Neural cell (in vitro differentiated cells): ENCODE measurements at regions not wholly inside any gene's neighbourhood (a gene's known extent, or its start where the extent isn't known, plus 50 kb on each side); places are given as distances from the start of the nearest gene placed in this dataset.

Experiments used
- H2AFZ ChIP-seq: fragments of 200-600, 300-800 bp; sonication (generic), shearing (Covaris generic); 2 replicates; pipeline ENCODE4 v1.6.0; 2014; ENCODE audit warnings: low read depth, mild to moderate bottlenecking, antibody characterized with exemption, low read length, moderate library complexity
- H3F3A ChIP-seq: fragments of 200-600 bp; shearing (Covaris generic); 2 replicates; pipeline ENCODE4 v1.6.1; 2016; ENCODE audit warnings: mild to moderate bottlenecking, moderate library complexity, mixed read lengths, antibody characterized with exemption, low read length; ENCODE audit not compliant: insufficient read depth, poor library complexity, severe bottlenecking
- H3K27ac ChIP-seq: fragments of 200-600, 300-800 bp; sonication (generic), shearing (Covaris generic); 2 replicates; pipeline ENCODE4 v1.5.1; 2014; ENCODE audit warnings: mild to moderate bottlenecking, low read length, moderate library complexity
- H3K27me3 ChIP-seq: fragments of 300-800, 200-600 bp; sonication (generic), shearing (Covaris generic); 2 replicates; pipeline ENCODE4 v1.6.0; 2014; ENCODE audit warnings: mild to moderate bottlenecking, low read depth, low read length, moderate library complexity; ENCODE audit not compliant: insufficient read depth
- H3K36me3 ChIP-seq: fragments of 300-800, 200-600 bp; sonication (generic), shearing (Covaris generic); 2 replicates; pipeline ENCODE4 v1.5.1; 2014; ENCODE audit warnings: mild to moderate bottlenecking, antibody characterized with exemption, low read length, moderate library complexity; ENCODE audit not compliant: insufficient read depth
- H3K4me2 ChIP-seq: fragments of 300-800, 200-600 bp; sonication (generic), shearing (Covaris generic); 2 replicates; pipeline ENCODE4 v1.6.0; 2014; ENCODE audit warnings: mild to moderate bottlenecking, low read length
- H3K4me3 ChIP-seq: fragments of 300-800, 200-600 bp; sonication (generic), shearing (Covaris generic); 2 replicates; pipeline ENCODE4 v1.5.1; 2014; ENCODE audit warnings: mild to moderate bottlenecking, low read length, moderate library complexity
- H3K79me2 ChIP-seq: fragments of 200-600 bp; shearing (Covaris generic); replicated peaks from 2 replicates; pipeline ENCODE4 v1.6.0; 2014; ENCODE audit warnings: mild to moderate bottlenecking, low read length, moderate library complexity; ENCODE audit not compliant: insufficient read depth
- H3K9ac ChIP-seq: fragments of 300-800, 200-600 bp; sonication (generic), shearing (Covaris generic); 2 replicates; pipeline ENCODE4 v1.6.1; 2016; ENCODE audit warnings: mild to moderate bottlenecking, low read length, mixed read lengths
- H3K9me2 ChIP-seq: fragments of 200-600 bp; shearing (Covaris generic); 2 replicates; pipeline ENCODE4 v1.6.1; 2016; ENCODE audit warnings: mild to moderate bottlenecking, low read length, mixed read lengths; ENCODE audit not compliant: insufficient read depth
- H3K9me3 ChIP-seq: fragments of 200-600, 300-800 bp; sonication (generic), shearing (Covaris generic); 2 replicates; pipeline ENCODE4 v1.6.1; 2016; ENCODE audit warnings: mild to moderate bottlenecking, mixed run types, low read length, moderate library complexity, mixed read lengths
- H4K20me1 ChIP-seq: fragments of 200-600 bp; shearing (Covaris generic); 2 replicates; pipeline ENCODE4 v1.6.1; 2016; ENCODE audit warnings: mild to moderate bottlenecking, mixed run types; ENCODE audit not compliant: insufficient read depth
- CTCF ChIP-seq: fragments of 450-650 bp; IDR thresholded peaks from 2 replicates; pipeline ENCODE4 v1.5.1; 2014; ENCODE audit warnings: antibody characterized with exemption, mild to moderate bottlenecking, moderate library complexity; ENCODE audit not compliant: poor library complexity, severe bottlenecking
- EP300 ChIP-seq: fragments of 450-650 bp; conservative IDR thresholded peaks from 2 replicates; pipeline ENCODE4 v1.6.1; 2014; ENCODE audit warnings: antibody characterized with exemption, mild to moderate bottlenecking, moderate library complexity; ENCODE audit not compliant: poor library complexity, severe bottlenecking
- EZH2 ChIP-seq: fragments of 200-600, 300-800 bp; shearing (Covaris generic), sonication (generic); IDR thresholded peaks from 2 replicates; pipeline ENCODE4 v1.6.1; 2014; ENCODE audit warnings: antibody characterized with exemption, low read length, borderline replicate concordance, mild to moderate bottlenecking; ENCODE audit not compliant: insufficient read depth, poor library complexity, severe bottlenecking
- MXI1 ChIP-seq: fragments of 450-650 bp; conservative IDR thresholded peaks from 2 replicates; pipeline ENCODE4 v1.6.1; 2014; ENCODE audit warnings: antibody characterized with exemption, mild to moderate bottlenecking; ENCODE audit not compliant: poor library complexity, severe bottlenecking
- POLR2AphosphoS5 ChIP-seq: IDR thresholded peaks from 2 replicates; pipeline ENCODE4 v1.6.1; 2012
- RAD21 ChIP-seq: fragments of 450-650 bp; conservative IDR thresholded peaks from 2 replicates; pipeline ENCODE4 v1.6.1; 2014; ENCODE audit warnings: antibody characterized with exemption, mild to moderate bottlenecking, moderate library complexity
- REST ChIP-seq: IDR thresholded peaks from 2 replicates; pipeline ENCODE4 v1.6.1; 2012; ENCODE audit warnings: borderline replicate concordance
- SMC3 ChIP-seq: fragments of 450-650 bp; conservative IDR thresholded peaks from 2 replicates; pipeline ENCODE4 v1.6.1; 2014; ENCODE audit warnings: antibody characterized with exemption, mild to moderate bottlenecking, moderate library complexity; ENCODE audit not compliant: poor library complexity
- TAF1 ChIP-seq: IDR thresholded peaks from 2 replicates; pipeline ENCODE4 v1.6.1; 2012; ENCODE audit warnings: low read depth

- TF ChIP-seq MXI1 (no peak), EZH2 (no peak)
These were observed 342.2 kb downstream of the CDH26 start (continued) for GRCh38 chr20:60300374-60300773.

- H3K4me3 ChIP-seq, result no peak overlapping the region
- H3K9ac ChIP-seq, result no peak overlapping the region
- H3K79me2 ChIP-seq, result no peaks in the 10 kb centered on the region
- H3K9me3 ChIP-seq, result no peaks in the 10 kb centered on the region
- no peak overlapping the region for H3K4me2 ChIP-seq
- H3F3A ChIP-seq, result no peaks in the 10 kb centered on the region
- H3K9me2 ChIP-seq, result no peaks in the 10 kb centered on the region
- no peaks in the 10 kb centered on the region for H3K36me3 ChIP-seq
- no peak for TF ChIP-seq CTCF
- no peak for TF ChIP-seq MXI1
- TF ChIP-seq TAF1, result no peak
- no peak overlapping the region for H3K27ac ChIP-seq
- no peaks in the 10 kb centered on the region for H4K20me1 ChIP-seq
- H3K27me3 ChIP-seq, result no peaks in the 10 kb centered on the region
- H2AFZ ChIP-seq, result no peak overlapping the region
These were observed 344.7 kb downstream of the CDH26 start for GRCh38 chr20:60302875-60303274.

- no peak overlapping the region for H3K4me2 ChIP-seq
- H2AFZ ChIP-seq, result no peak overlapping the region
- H4K20me1 ChIP-seq, result no peaks in the 10 kb centered on the region
- no peak overlapping the region for H3K27ac ChIP-seq
- H3K9ac ChIP-seq, result no peak overlapping the region
- no peaks in the 10 kb centered on the region for H3K9me3 ChIP-seq
- H3K36me3 ChIP-seq, result no peaks in the 10 kb centered on the region
- no peak for TF ChIP-seq POLR2AphosphoS5
- no peak for TF ChIP-seq EZH2
- no peak for TF ChIP-seq TAF1
- no peak for TF ChIP-seq EP300
- TF ChIP-seq SMC3, result no peak
- no peak for TF ChIP-seq MXI1
- TF ChIP-seq RAD21, result no peak
- TF ChIP-seq CTCF, result no peak
- no peak for TF ChIP-seq REST
- H3F3A ChIP-seq, result no peaks in the 10 kb centered on the region
- no peaks in the 10 kb centered on the region for H3K79me2 ChIP-seq
- H3K27me3 ChIP-seq, result no peaks in the 10 kb centered on the region
- no peak overlapping the region for H3K4me3 ChIP-seq
- H3K9me2 ChIP-seq, result no peaks in the 10 kb centered on the region
These were observed 345.9 kb downstream of the CDH26 start for GRCh38 chr20:60304026-60304590.
